DMS153 treated with DMSO at 0.1 percent for 48 hours (cell line): ENCODE measurements at regions not wholly inside any gene's neighbourhood (a gene's known extent, or its start where the extent isn't known, plus 50 kb on each side); places are given as distances from the start of the nearest gene placed in this dataset.
"Not testable (repeated sequence)": the region's sequence is repeated elsewhere in the genome, so short reads cannot be mapped to it uniquely, and the experiment has no call there.

Experiments used
- DNase-seq: peaks from one replicate; lab custom pipeline; 2025; ENCODE audit not compliant: unreplicated experiment; lab: John Stamatoyannopoulos, UW

GRCh38 chrX:140447150-140447549 is 57.7 kb downstream of the SOX3 start:
- no peak for DNase-seq

DNA sequence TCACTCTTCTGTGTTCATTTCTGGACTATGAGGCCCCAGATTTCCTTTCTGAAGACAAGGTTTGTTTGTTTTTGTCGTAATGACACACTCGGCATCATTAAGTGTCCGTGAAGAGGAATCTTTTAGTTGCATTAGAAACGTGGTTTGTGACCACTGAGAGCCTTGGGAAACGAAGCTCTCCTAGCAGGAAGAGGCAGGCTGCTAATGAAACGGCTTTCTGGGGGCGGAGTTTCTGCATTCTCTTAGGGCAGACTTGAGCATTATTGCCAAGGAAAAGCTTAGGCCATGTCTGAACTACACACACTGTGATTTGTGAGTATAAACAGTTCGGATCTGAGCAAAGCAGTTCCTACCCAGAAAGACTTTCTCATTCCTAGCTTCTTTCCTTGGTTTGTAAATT is 64.0 kb downstream of the SOX3 start:
- no peak for DNase-seq

GRCh38 chrX:140439476-140439875 is 65.4 kb downstream of the SOX3 start:
- no peak for DNase-seq

GRCh38 chrX:140434347-140434746 is 70.5 kb downstream of the SOX3 start:
- no peak for DNase-seq

DNA sequence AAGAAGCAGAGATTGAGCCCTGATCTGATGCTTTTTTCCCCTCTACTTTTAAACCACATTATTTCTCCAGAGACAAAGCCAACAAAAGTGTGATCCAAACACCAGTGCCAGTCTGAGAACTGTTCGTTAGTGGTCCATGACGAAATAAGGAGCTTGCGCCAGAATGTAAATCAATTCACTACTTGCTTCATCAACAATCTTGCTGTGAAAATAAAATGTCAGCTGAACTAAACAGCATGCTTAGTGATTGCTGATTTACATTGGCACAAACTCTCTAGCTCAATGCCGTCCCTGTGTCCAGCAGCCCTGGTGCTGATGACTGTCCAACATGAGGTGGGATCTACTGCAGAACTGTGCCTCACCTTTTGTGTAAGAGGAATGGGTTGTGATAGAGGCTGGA is 71.3 kb downstream of the SOX3 start:
- DNase-seq = no peak

GRCh38 chrX:140432346-140433175 is 72.3 kb downstream of the SOX3 start:
- DNase-seq = no peak

- no peak for DNase-seq
These were observed 73.3 kb downstream of the SOX3 start for GRCh38 chrX:140431521-140431920.

DNA sequence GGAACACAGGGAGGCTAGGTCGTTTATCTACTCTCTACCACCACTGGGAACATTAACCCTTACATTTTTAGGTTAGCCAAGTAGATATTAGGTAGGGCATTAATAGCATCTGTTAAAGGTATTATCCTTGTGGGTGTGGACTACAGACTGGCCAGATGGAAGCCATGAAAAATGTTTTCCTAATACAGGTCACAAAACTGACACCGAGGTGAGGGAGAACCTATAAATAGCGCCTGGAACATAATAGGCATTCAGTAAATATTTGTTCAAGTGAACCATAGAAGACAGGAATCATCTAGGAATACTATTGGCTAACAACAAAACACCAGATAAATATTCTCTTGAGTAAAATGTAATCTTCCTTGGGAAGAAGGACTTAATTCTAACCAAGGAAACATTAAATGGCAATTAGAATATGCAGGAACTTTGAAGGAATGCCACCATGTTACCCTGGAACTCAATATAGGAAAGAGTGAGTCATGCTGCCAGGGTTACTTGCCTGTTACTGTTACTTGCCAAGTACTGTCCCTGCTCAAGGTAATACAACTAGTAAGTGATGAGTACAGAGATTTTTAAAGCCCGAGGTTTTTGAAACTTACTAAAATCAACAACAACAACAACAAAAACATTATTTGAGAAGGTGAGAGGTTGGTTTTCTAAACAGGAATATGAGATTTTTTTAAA is 79.0 kb downstream of the SOX3 start:
- DNase-seq = no peak

DNA sequence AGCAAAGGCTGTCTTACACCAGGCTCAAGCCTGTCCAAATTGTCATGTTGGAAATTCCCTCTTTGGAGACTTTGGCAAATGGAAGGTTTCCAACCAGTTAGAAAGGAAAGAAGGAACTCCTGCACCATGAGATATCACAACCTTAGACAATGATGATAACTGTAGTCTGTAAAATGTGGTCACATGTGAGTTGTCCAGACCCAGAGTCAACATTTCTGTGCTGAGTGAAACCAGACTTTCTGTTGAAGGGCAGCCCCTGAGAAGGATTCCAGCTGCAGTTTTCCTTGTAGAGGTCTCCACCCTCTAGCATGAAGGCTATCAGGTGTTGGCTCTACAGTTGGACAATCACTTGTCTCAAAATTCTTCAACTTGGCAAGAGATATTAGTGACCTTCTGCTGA is 82.4 kb downstream of the SOX3 start:
- no peak for DNase-seq

DNA sequence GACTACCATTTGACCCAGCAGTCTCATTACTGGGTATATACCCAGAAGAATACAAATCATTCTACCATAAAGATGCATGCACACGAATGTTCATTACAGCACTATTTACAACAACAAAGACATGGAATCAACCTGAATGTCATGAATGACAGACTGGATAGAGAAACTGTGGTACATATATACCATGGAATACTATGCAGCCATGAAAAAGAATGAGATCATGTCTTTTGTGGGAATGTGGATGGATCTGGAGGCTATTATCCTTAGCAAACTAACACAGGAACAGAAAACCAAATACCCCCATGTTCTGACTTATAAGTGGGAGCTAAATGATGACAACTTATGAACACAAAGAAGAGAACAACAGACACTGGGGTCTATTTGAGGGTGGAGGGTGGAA is 102.7 kb downstream of the SOX3 start:
- DNase-seq = not testable (repeated sequence)

DNA sequence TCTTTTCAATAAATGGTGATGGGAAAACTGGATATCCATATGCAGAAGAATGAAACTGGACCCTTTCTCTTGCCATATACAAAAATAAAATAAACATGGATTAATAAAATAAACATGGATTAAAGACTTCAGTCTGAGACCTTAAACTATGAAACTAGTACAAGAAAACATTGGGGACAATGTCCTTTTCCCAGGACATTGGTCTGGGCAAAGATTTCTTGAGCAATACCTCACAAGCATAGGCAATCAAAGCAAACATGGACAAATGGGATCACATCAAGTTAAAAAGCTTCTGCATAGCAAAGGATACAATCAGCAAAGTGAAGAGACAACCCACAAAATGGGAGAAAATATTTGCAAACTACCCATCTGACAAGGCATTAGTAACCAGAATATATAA is 108.5 kb downstream of the SOX3 start:
- DNase-seq = not testable (repeated sequence)

GRCh38 chrX:140393507-140393906 is 111.4 kb downstream of the SOX3 start:
- DNase-seq = no peak

GRCh38 chrX:140391313-140391712 is 113.6 kb downstream of the SOX3 start:
- no peak for DNase-seq

DNA sequence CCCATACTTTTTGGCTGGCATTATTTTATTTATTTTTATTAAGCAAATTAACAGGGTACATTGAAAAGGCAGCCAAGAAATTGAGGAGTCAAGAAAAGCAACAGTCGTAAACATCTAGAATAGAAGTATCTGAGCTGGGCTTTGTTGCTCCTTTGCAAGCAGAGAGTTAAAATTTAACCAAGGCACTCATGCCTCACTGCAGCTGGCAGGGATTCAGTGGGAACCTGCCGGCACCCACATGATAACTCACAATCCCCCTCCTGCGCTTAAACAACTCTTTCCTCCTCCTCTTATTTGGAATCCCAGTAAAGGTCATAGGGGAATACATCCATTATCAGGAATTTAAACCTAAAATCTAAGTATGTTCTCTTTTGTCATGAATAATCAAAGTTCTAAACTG is 115.5 kb downstream of the SOX3 start:
- DNase-seq = no peak

- no peak for DNase-seq
These were observed 142.0 kb downstream of the SOX3 start for GRCh38 chrX:140362861-140363260.

GRCh38 chrX:140360924-140361323 is 143.9 kb downstream of the SOX3 start:
- DNase-seq = no peak

DNA sequence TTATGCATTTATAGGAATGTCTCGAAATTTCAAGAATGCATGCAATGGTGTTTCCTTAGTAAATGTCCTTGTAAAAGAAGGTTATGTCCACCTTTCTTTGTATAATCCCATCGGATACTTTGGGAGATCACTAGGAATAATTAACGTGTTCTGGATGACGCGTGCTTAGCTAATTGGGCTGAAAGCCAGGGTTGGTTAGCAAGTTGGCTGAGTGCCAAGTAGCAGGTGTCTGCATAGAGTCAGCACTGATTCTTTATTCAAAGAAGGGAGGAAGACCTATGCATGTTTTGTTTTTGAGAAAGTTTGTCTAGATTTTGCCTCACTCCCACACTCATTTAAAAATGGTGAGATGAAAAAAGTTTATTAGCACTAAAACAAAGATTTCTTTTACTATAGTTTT is 144.6 kb downstream of the SOX3 start:
- DNase-seq = no peak

GRCh38 chrX:140355922-140356321 is 148.9 kb downstream of the SOX3 start:
- DNase-seq = no peak

DNA sequence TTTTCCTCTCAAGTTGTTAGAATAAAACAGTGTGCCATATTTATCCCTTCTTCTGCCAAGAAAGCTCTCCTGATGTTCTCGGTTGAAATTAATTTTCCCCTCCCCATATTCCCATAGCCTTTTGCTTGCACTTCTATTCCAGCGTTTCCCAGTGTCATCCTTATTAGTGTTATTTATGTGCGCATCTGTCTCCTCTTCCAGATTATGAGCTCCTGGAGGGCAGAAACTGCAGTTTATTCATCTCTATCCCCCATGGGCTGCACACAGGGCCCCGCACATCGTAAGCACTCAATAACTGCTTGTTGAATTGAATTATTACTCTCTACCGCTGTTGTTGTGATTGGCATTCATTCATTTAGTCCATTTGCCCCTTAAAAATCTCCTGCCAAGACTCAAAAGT is 149.4 kb downstream of the SOX3 start:
- no peak for DNase-seq

DNA sequence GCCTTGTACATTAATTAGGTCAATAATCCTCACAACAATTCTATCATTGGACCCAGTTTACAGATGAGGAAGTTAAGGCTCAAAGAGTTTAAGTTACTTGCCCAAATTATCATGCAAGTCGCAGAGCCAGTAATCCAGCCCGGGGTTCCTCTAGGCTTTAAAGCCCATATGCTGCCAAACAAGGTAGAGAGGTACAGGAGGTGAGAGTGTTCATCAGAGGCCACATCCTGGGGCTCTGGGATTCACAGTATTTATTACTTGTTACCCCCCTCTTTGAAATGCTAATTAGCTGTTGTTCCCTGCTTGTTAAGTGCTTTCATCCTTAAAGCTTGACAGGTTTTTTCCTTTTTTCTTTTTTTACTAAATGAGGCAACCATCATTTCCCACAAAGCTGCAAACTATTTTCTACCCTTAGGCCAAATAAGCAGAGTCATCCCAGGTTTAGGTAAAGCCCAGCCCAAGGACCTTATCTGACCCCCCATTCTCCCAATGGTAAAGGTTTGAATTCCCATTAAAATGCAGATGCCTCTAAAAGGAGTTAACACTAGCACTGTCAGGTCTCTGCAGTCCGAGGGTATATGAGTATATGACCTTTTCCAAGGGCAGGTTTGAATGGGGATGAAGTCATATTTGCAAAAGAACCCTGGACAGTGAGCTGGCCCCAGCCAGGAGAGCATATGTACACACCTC is 150.3 kb downstream of the SOX3 start:
- no peak for DNase-seq

DNA sequence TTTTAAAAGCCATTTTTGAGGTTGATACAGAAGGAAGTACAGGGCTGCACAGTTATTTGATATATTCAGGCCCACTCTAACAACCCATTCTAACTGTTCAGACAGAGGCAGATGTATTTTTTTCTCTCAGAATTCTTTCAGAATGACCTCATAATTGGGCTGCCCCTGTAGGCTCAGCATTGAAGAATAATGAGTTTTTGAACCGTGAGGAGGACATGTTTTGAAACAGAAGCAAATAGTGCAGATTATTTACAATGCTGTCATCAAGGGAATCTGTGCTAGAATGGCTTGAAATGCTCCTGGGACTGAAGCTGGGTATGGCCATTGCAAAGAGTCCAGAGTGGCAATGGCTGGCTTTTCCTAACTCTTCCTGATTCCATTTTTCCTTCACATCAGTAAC is 158.1 kb downstream of the SOX3 start:
- no peak for DNase-seq

DNA sequence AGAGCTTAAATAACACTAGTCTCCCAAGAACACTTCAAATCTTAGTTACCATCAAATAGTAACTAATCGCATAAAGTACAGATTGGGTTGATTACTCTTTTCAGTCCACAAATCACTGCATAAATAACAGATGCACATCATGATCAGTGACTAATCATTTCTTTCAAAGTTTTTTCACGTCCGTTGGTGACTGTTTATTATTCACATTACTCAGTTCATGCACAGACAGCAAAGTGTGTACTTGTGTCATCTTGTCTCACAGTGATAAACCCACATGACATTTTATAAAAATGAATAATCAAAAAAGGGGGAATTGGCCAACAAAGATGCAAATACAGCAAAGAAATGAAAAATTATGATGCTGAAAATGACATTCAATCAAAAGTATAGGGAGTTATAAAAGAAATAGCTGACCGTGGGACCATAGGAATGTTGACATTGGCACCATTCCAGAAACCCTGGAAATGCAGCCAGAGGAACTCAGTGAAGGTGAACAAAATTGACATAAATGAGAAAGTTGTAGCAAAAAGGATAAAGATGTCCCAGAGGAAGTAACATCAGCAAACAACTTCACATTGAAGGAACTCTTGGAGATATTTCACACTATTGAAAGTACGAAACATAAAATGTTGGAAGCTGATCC is 161.5 kb downstream of the SOX3 start:
- no peak for DNase-seq
